ENCODE measurements at regions not wholly inside any gene's neighbourhood (a gene's known extent, or its start where the extent isn't known, plus 50 kb on each side); places are given as distances from the start of the nearest gene placed in this dataset.

DNA sequence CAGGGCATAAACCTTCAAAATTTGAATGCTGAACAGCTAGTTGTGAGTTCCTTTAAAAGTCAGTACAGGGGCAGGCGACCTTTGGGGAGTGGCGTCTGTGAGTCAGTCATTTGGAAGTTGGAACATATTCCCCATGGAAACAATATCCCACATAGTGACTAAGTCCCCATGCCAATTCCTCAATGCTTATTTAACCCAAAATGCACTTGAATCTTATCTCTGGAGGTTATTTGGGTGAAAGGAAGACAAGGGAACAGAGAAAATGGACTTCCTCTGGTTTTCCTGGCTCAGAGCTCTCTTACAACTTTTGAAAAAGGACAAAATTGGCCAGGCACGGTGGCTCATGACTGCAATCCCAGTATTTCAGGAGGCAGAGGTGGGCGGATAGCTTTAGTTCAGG, 479.2 kb upstream of the NBEA start:
- Histone ChIP-seq H2AFZ (ENCODE audit: low read length) (no peak overlapping the region), H3K4me2 (ENCODE audit: insufficient read depth, low read length, poor library complexity, severe bottlenecking) (no peak overlapping the region), H3K79me1 (ENCODE audit: low read depth, low read length) (no peaks in the 10 kb centered on the region), H3K9ac (ENCODE audit: low read depth, low read length, poor library complexity) (no peak overlapping the region), H3K18ac (ENCODE audit: low read length) (no peak overlapping the region), H3K14ac (ENCODE audit: low read length) (no peak overlapping the region), H3K4ac (ENCODE audit: low read length) (no peak overlapping the region), H2AK5ac (ENCODE audit: low read depth, low read length) (no peak overlapping the region), H4K8ac (ENCODE audit: low read depth, low read length) (no peak overlapping the region), H4K91ac (ENCODE audit: low read depth, low read length, poor library complexity) (no peak overlapping the region), H3K23ac (ENCODE audit: low read depth, low read length, poor library complexity) (no peak overlapping the region), H2BK15ac (ENCODE audit: low read length) (no peak overlapping the region), H2BK120ac (ENCODE audit: low read depth, low read length) (no peak overlapping the region), H3K27ac (replicated peaks; ENCODE audit: low read length) (no peak overlapping the region), H2BK12ac (ENCODE audit: low read length) (no peak overlapping the region), H3K4me3 (ENCODE audit: low read length in 2 of 2) (no peak overlapping the region), H2BK5ac (ENCODE audit: low read length) (no peak overlapping the region), H3K36me3 (replicated peaks in 1 of 2; ENCODE audit: control insufficient read depth in 2 of 2, insufficient read depth in 2 of 2, low read length in 2 of 2) (no peaks in the 10 kb centered on the region), H3K9me3 (replicated peaks in 1 of 2; ENCODE audit: control insufficient read depth in 2 of 2, insufficient read depth in 1 of 2, low read depth in 1 of 2, low read length in 2 of 2) (no peaks in the 10 kb centered on the region), H3K27me3 (ENCODE audit: control insufficient read depth in 3 of 3, insufficient read depth in 3 of 3, low read depth in 1 of 3, low read length in 3 of 3) (no peaks in the 10 kb centered on the region), H3K4me1 (ENCODE audit: control insufficient read depth in 2 of 2, insufficient read depth in 1 of 2, low read depth in 1 of 2, low read length in 2 of 2) (no peaks in the 10 kb centered on the region)
- no CpG with 5 or more reads among the region's 4 CpGs for WGBS, 2 donors (ENCODE audit: extremely low coverage in 2 of 2, insufficient read length in 2 of 2, insufficient replicate concordance in 1 of 2)
- no peak for DNase-seq (ENCODE audit: low spot score)

DNA sequence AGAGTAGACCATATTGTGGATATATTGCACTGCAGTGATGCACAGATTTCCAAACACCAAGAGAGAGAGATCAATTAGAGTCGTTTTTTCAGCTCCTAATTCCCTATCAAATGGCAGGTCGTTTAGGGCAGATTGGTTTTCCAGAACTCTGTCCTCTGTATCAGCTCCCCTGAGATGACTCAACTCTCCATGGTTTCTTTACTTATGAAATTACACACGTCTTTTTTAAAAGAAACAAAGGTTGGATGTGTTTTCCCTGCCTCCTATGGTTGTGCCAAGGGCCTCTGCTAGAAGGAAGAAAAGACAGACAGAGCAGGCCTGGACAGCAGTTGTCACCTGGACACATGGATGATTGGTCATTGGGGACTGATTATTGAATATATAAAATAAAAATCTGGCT, 478.1 kb upstream of the NBEA start:
- H3K4ac ChIP-seq (ENCODE audit: low read length) = no peak overlapping the region
- H3K14ac ChIP-seq (ENCODE audit: low read length) = no peak overlapping the region
- no peak overlapping the region for H3K23ac ChIP-seq (ENCODE audit: low read depth, low read length, poor library complexity)
- no peak overlapping the region for H3K4me3 ChIP-seq (ENCODE audit: low read length in 2 of 2)
- no peak overlapping the region for H2AFZ ChIP-seq (ENCODE audit: low read length)
- H3K27ac ChIP-seq (replicated peaks; ENCODE audit: low read length) = no peak overlapping the region
- H3K4me1 ChIP-seq (ENCODE audit: control insufficient read depth in 2 of 2, insufficient read depth in 1 of 2, low read depth in 1 of 2, low read length in 2 of 2) = no peaks in the 10 kb centered on the region
- no CpG with 5 or more reads among the region's 3 CpGs for WGBS, 2 donors (ENCODE audit: extremely low coverage in 2 of 2, insufficient read length in 2 of 2, insufficient replicate concordance in 1 of 2)
- H3K18ac ChIP-seq (ENCODE audit: low read length) = no peak overlapping the region
- no peaks in the 10 kb centered on the region for H3K79me1 ChIP-seq (ENCODE audit: low read depth, low read length)
- H2BK5ac ChIP-seq (ENCODE audit: low read length) = no peak overlapping the region
- H3K4me2 ChIP-seq (ENCODE audit: insufficient read depth, low read length, poor library complexity, severe bottlenecking) = no peak overlapping the region
- DNase-seq (ENCODE audit: low spot score) = no peak
- no peak overlapping the region for H2BK15ac ChIP-seq (ENCODE audit: low read length)
- H2AK5ac ChIP-seq (ENCODE audit: low read depth, low read length) = no peak overlapping the region
- H2BK12ac ChIP-seq (ENCODE audit: low read length) = no peak overlapping the region
- H2BK120ac ChIP-seq (ENCODE audit: low read depth, low read length) = no peak overlapping the region
- no peak overlapping the region for H4K91ac ChIP-seq (ENCODE audit: low read depth, low read length, poor library complexity)
- no peaks in the 10 kb centered on the region for H3K36me3 ChIP-seq (replicated peaks in 1 of 2; ENCODE audit: control insufficient read depth in 2 of 2, insufficient read depth in 2 of 2, low read length in 2 of 2)
- no peaks in the 10 kb centered on the region for H3K9me3 ChIP-seq (replicated peaks in 1 of 2; ENCODE audit: control insufficient read depth in 2 of 2, insufficient read depth in 1 of 2, low read depth in 1 of 2, low read length in 2 of 2)
- no peak overlapping the region for H4K8ac ChIP-seq (ENCODE audit: low read depth, low read length)
- H3K9ac ChIP-seq (ENCODE audit: low read depth, low read length, poor library complexity) = no peak overlapping the region
- no peaks in the 10 kb centered on the region for H3K27me3 ChIP-seq (ENCODE audit: control insufficient read depth in 3 of 3, insufficient read depth in 3 of 3, low read depth in 1 of 3, low read length in 3 of 3)

DNA sequence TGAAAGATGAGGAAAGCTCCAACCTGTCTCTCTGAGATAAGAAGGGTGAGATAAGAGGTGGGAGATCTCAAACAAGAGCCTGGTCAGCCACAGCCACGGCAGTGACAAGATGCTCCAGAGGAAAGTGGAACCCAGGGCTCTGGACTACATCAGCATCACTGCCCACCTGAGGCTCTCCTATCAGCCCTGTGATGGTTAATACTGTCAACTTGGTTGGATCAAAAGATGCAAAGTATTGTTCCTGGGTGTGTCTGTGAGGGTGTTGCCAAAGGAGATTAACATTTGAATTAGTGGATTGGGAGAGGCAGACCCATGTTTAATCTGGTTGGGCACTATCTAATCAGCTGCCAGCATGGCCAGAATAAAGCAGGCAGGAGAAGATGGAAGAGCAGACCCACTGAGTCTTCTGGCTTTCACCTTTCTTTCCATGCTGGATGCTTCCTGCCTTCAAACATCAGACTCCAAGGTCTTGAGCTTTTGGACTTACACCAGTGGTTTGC, 476.6 kb upstream of the NBEA start:
- H3K79me1 ChIP-seq (ENCODE audit: low read depth, low read length) = no peaks in the 10 kb centered on the region
- H2BK120ac ChIP-seq (ENCODE audit: low read depth, low read length) = no peak overlapping the region
- H2AFZ ChIP-seq (ENCODE audit: low read length) = no peak overlapping the region
- no CpG with 5 or more reads among the region's 1 CpG for WGBS, 2 donors (ENCODE audit: extremely low coverage in 2 of 2, insufficient read length in 2 of 2, insufficient replicate concordance in 1 of 2)
- no peaks in the 10 kb centered on the region for H3K27me3 ChIP-seq (ENCODE audit: control insufficient read depth in 3 of 3, insufficient read depth in 3 of 3, low read depth in 1 of 3, low read length in 3 of 3)
- no peak overlapping the region for H3K14ac ChIP-seq (ENCODE audit: low read length)
- H4K8ac ChIP-seq (ENCODE audit: low read depth, low read length) = no peak overlapping the region
- no peak overlapping the region for H3K23ac ChIP-seq (ENCODE audit: low read depth, low read length, poor library complexity)
- H3K18ac ChIP-seq (ENCODE audit: low read length) = no peak overlapping the region
- no peaks in the 10 kb centered on the region for H3K4me1 ChIP-seq (ENCODE audit: control insufficient read depth in 2 of 2, insufficient read depth in 1 of 2, low read depth in 1 of 2, low read length in 2 of 2)
- no peak overlapping the region for H3K9ac ChIP-seq (ENCODE audit: low read depth, low read length, poor library complexity)
- H2BK15ac ChIP-seq (ENCODE audit: low read length) = no peak overlapping the region
- H3K27ac ChIP-seq (replicated peaks; ENCODE audit: low read length) = no peak overlapping the region
- H2AK5ac ChIP-seq (ENCODE audit: low read depth, low read length) = no peak overlapping the region
- no peak overlapping the region for H3K4ac ChIP-seq (ENCODE audit: low read length)
- no peak overlapping the region for H4K91ac ChIP-seq (ENCODE audit: low read depth, low read length, poor library complexity)
- H2BK5ac ChIP-seq (ENCODE audit: low read length) = no peak overlapping the region
- no peak for DNase-seq (ENCODE audit: low spot score)
- H3K4me2 ChIP-seq (ENCODE audit: insufficient read depth, low read length, poor library complexity, severe bottlenecking) = no peak overlapping the region
- H3K9me3 ChIP-seq (replicated peaks in 1 of 2; ENCODE audit: control insufficient read depth in 2 of 2, insufficient read depth in 1 of 2, low read depth in 1 of 2, low read length in 2 of 2) = no peaks in the 10 kb centered on the region
- H3K4me3 ChIP-seq (ENCODE audit: low read length in 2 of 2) = no peak overlapping the region
- H2BK12ac ChIP-seq (ENCODE audit: low read length) = no peak overlapping the region
- no peaks in the 10 kb centered on the region for H3K36me3 ChIP-seq (replicated peaks in 1 of 2; ENCODE audit: control insufficient read depth in 2 of 2, insufficient read depth in 2 of 2, low read length in 2 of 2)

DNA sequence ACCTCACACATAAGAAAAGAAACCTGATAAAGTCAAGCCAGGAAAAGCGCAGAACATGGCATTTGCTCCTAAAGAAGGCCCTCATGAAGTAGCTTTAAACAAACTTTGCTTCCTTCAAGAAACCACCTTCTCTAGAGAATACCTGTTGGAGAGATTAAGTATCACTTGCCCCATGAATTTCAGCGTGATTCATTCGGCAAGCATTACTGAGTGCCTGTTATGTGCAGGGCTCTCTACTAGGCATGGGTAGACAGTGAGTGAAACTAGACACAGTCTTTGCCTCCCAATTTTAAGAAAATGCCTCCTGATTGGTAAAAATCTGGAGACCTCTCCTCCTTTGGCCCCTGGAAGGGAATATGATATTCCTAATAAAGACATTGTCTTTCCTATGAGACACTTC, 475.8 kb upstream of the NBEA start:
- no peak overlapping the region for H2AK5ac ChIP-seq (ENCODE audit: low read depth, low read length)
- no peak overlapping the region for H2BK12ac ChIP-seq (ENCODE audit: low read length)
- H3K18ac ChIP-seq (ENCODE audit: low read length) = no peak overlapping the region
- H3K9me3 ChIP-seq (replicated peaks in 1 of 2; ENCODE audit: control insufficient read depth in 2 of 2, insufficient read depth in 1 of 2, low read depth in 1 of 2, low read length in 2 of 2) = no peaks in the 10 kb centered on the region
- no peaks in the 10 kb centered on the region for H3K4me1 ChIP-seq (ENCODE audit: control insufficient read depth in 2 of 2, insufficient read depth in 1 of 2, low read depth in 1 of 2, low read length in 2 of 2)
- no peak overlapping the region for H4K8ac ChIP-seq (ENCODE audit: low read depth, low read length)
- H2BK5ac ChIP-seq (ENCODE audit: low read length) = no peak overlapping the region
- no peak overlapping the region for H3K14ac ChIP-seq (ENCODE audit: low read length)
- no peak overlapping the region for H3K27ac ChIP-seq (replicated peaks; ENCODE audit: low read length)
- H3K4me3 ChIP-seq (ENCODE audit: low read length in 2 of 2) = no peak overlapping the region
- DNase-seq (ENCODE audit: low spot score) = no peak
- no peak overlapping the region for H4K91ac ChIP-seq (ENCODE audit: low read depth, low read length, poor library complexity)
- no peak overlapping the region for H3K4ac ChIP-seq (ENCODE audit: low read length)
- H3K36me3 ChIP-seq (replicated peaks in 1 of 2; ENCODE audit: control insufficient read depth in 2 of 2, insufficient read depth in 2 of 2, low read length in 2 of 2) = no peaks in the 10 kb centered on the region
- no peak overlapping the region for H2BK15ac ChIP-seq (ENCODE audit: low read length)
- no peaks in the 10 kb centered on the region for H3K27me3 ChIP-seq (ENCODE audit: control insufficient read depth in 3 of 3, insufficient read depth in 3 of 3, low read depth in 1 of 3, low read length in 3 of 3)
- no peak overlapping the region for H3K9ac ChIP-seq (ENCODE audit: low read depth, low read length, poor library complexity)
- no peak overlapping the region for H2BK120ac ChIP-seq (ENCODE audit: low read depth, low read length)
- no peaks in the 10 kb centered on the region for H3K79me1 ChIP-seq (ENCODE audit: low read depth, low read length)
- H3K4me2 ChIP-seq (ENCODE audit: insufficient read depth, low read length, poor library complexity, severe bottlenecking) = no peak overlapping the region
- no peak overlapping the region for H3K23ac ChIP-seq (ENCODE audit: low read depth, low read length, poor library complexity)
- no peak overlapping the region for H2AFZ ChIP-seq (ENCODE audit: low read length)
- no CpG with 5 or more reads among the region's 3 CpGs for WGBS, 2 donors (ENCODE audit: extremely low coverage in 2 of 2, insufficient read length in 2 of 2, insufficient replicate concordance in 1 of 2)

Data from neuronal stem cell (in vitro differentiated cells).